ENCODE measurements at regions not wholly inside any gene's neighbourhood (a gene's known extent, or its start where the extent isn't known, plus 50 kb on each side); places are given as distances from the start of the nearest gene placed in this dataset.

- TF ChIP-seq CTCF (IDR thresholded peaks at IDR 0.05) (no peak), POLR2A (IDR thresholded peaks at IDR 0.05) (no peak)
Observed at GRCh38 chr7:68461430-68461829, 1136.8 kb upstream of the AUTS2 start.
